Hepatocyte (in vitro differentiated cells): ENCODE measurements at regions not wholly inside any gene's neighbourhood (a gene's known extent, or its start where the extent isn't known, plus 50 kb on each side); places are given as distances from the start of the nearest gene placed in this dataset.

Experiments
- CTCF ChIP-seq: fragments of 200-600 bp; sonication (generic); IDR thresholded peaks from 2 replicates; pipeline ENCODE4 v1.5.1; 2016; ENCODE audit warnings: antibody characterized with exemption, mild to moderate bottlenecking; ENCODE audit not compliant: poor library complexity
- EZH2 ChIP-seq: fragments of 200-600 bp; sonication (generic); IDR thresholded peaks from 2 replicates; pipeline ENCODE4 v1.6.1; 2016; ENCODE audit warnings: antibody characterized with exemption, mild to moderate bottlenecking, borderline replicate concordance
- EZH2phosphoT487 ChIP-seq: fragments of 200-600 bp; sonication (generic); IDR thresholded peaks from one replicate; pipeline ENCODE4 v1.6.1; 2018; ENCODE audit warnings: antibody characterized with exemption, mild to moderate bottlenecking, low read depth, moderate library complexity; ENCODE audit not compliant: unreplicated experiment, severe bottlenecking

- TF ChIP-seq CTCF (no peak), EZH2 (no peak), EZH2phosphoT487 (no peak)
Measured at GRCh38 chr4:78667764-78668163, 108.4 kb upstream of the BMP2K start.
